Gastroesophageal sphincter (tissue), 4 donors: ENCODE measurements at regions not wholly inside any gene's neighbourhood (a gene's known extent, or its start where the extent isn't known, plus 50 kb on each side); places are given as distances from the start of the nearest gene placed in this dataset.

ENCODE experiments used
- ATAC-seq: fragments of 150-250 bp; one replicate; pipeline ENCODE4 v1.9.1; 2016; ENCODE audit warnings: mild to moderate bottlenecking, moderate library complexity
- H3K27ac ChIP-seq, 4 donors: fragments of 200-600 bp; sonication (generic) in 3 of 4; 1 replicate in 3 of 4; 2 replicates in 1 of 4; pipeline ENCODE4 v1.5.1; 2016 to 2019
- H3K27me3 ChIP-seq: fragments of 200-600 bp; sonication (generic); one replicate; pipeline ENCODE4 v1.5.1; 2019
- H3K36me3 ChIP-seq, 2 donors: fragments of 200-600 bp; sonication (generic); one replicate each; pipeline ENCODE4 v1.5.1; 2019; ENCODE audit warnings: control low read depth in 1 of 2
- H3K4me1 ChIP-seq, 3 donors: fragments of 200-600 bp; sonication (generic); 1 replicate in 2 of 3; 2 replicates in 1 of 3; pipeline ENCODE4 v1.5.1; 2016 to 2019; ENCODE audit warnings: control low read depth in 2 of 3
- H3K4me3 ChIP-seq, 2 donors: fragments of 200-600 bp; sonication (generic); one replicate each; pipeline ENCODE4 v1.5.1; 2019; ENCODE audit warnings: mild to moderate bottlenecking in 1 of 2, moderate library complexity in 1 of 2
- H3K9me3 ChIP-seq, 3 donors: fragments of 200-600 bp; sonication (generic); one replicate each; pipeline ENCODE4 v1.5.1; 2017 to 2019; ENCODE audit warnings: control low read depth in 2 of 3
- EP300 ChIP-seq: sonication (generic); formaldehyde crosslinking; IDR thresholded peaks from one replicate; pipeline ENCODE4 v1.6.1; 2017; ENCODE audit warnings: antibody characterized with exemption, mild to moderate bottlenecking
- POLR2A ChIP-seq, 2 donors: fragments of 450-650 bp; IDR thresholded peaks; one replicate each; pipeline ENCODE4 v1.6.1; 2017; ENCODE audit warnings: antibody characterized with exemption in 2 of 2, mild to moderate bottlenecking in 2 of 2, moderate library complexity in 1 of 2
- POLR2AphosphoS5 ChIP-seq: sonication (generic); formaldehyde crosslinking; IDR thresholded peaks from one replicate; pipeline ENCODE4 v1.6.1; 2017; ENCODE audit warnings: antibody characterized with exemption
- WGBS, 2 donors: methylation state at CpG; one replicate each; pipeline ENCODE4 v1.1.5; 2018; ENCODE audit warnings: low coverage in 1 of 2; 5-methylcytosine and 5-hydroxymethylcytosine counted together
- TF ChIP-seq, protein P1 (sequence below), 4 experiments: fragments of 200-600 bp in 2 of 4; fragments of 450-650 bp in 2 of 4; sonication (generic) in 1 of 4; IDR thresholded peaks; one replicate each; pipeline ENCODE4 v1.5.1; 2017 to 2019; ENCODE audit warnings: antibody characterized with exemption in 4 of 4, mild to moderate bottlenecking in 2 of 4, moderate library complexity in 2 of 4

DNA sequence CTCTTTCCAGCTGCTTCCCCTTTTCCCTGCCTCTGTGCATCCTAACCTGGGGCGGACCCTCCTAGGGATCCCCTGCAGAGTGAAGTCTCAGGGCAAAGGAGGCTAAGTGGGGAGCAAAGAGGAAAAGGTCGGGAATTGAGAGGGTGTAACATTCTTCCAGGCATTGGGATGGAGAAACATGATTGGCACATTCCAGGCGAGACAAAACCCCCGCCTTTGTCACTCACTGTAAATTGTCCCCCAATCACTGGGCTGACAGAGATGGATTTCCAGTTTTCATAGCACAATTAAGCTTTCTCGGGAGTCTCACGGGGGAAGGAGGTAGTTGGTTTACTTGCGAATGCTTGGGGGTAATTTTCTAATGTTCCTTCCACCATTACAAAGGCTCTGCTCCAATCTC is 74.9 kb downstream of the MIAT start:
- H3K4me1 ChIP-seq = no peaks in the 10 kb centered on the region
- no peaks in the 10 kb centered on the region for H3K27me3 ChIP-seq
- 80 to 87% methylated on average over 5 to 7 of the region's 7 CpGs for WGBS, 2 donors
- ATAC-seq = no peak
- no peak overlapping the region for H3K4me3 ChIP-seq
- no peak overlapping the region for H3K27ac ChIP-seq
- peaks cover 0 to 32% of the 10 kb centered on the region in 2 donors for H3K36me3 ChIP-seq
- H3K9me3 ChIP-seq = no peaks in the 10 kb centered on the region
- TF ChIP-seq, protein P1, sequence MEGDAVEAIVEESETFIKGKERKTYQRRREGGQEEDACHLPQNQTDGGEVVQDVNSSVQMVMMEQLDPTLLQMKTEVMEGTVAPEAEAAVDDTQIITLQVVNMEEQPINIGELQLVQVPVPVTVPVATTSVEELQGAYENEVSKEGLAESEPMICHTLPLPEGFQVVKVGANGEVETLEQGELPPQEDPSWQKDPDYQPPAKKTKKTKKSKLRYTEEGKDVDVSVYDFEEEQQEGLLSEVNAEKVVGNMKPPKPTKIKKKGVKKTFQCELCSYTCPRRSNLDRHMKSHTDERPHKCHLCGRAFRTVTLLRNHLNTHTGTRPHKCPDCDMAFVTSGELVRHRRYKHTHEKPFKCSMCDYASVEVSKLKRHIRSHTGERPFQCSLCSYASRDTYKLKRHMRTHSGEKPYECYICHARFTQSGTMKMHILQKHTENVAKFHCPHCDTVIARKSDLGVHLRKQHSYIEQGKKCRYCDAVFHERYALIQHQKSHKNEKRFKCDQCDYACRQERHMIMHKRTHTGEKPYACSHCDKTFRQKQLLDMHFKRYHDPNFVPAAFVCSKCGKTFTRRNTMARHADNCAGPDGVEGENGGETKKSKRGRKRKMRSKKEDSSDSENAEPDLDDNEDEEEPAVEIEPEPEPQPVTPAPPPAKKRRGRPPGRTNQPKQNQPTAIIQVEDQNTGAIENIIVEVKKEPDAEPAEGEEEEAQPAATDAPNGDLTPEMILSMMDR (IDR thresholded peaks at IDR 0.05) = no peak
- TF ChIP-seq POLR2AphosphoS5 (no peak), POLR2A (IDR thresholded peaks at IDR 0.05) (no peak), EP300 (no peak)

DNA sequence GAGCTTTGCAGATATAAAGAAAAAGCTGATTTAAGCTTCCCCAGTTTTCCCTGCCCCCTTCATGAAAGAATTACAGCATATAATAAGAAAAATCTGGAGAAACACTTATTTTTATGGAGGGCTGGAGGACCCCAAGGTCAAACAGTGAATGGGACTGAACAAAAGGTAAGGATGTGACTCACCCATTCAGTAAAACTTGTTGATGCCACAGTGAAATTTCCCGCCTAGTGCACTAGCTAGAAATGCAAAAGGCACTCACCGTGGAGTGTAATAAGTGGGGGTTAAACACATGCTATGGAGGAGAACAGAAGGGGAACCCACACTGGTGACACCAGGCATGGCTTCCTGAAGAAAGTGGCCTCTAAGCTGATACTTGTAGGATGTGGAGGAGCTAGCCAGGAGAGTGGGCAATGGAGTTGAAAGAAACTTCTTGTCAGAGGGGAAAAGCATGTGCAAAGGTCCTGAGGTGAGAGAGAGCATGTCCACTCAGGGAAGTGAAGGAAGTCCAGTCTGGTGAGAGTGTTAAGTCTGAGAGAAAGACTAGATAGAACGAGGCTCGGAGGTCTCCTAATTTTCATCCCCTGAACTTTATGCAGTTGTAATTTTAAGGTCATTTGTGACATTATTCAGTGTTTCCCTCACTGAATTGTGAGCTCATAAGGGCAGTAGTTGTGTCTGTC is 77.1 kb downstream of the MIAT start:
- Histone ChIP-seq H3K4me3 (no peak overlapping the region), H3K27me3 (no peaks in the 10 kb centered on the region), H3K4me1 (no peaks in the 10 kb centered on the region), H3K27ac (no peak overlapping the region), H3K36me3 (peaks cover 0 to 30% of the 10 kb centered on the region in 2 donors), H3K9me3 (no peaks in the 10 kb centered on the region)
- ATAC-seq = no peak
- TF ChIP-seq POLR2AphosphoS5 (no peak), POLR2A (IDR thresholded peaks at IDR 0.05) (no peak), EP300 (no peak)
- TF ChIP-seq, protein P1 (IDR thresholded peaks at IDR 0.05) = no peak
- WGBS, 2 donors = 92% methylated on average over 4 of the region's 4 CpGs

DNA sequence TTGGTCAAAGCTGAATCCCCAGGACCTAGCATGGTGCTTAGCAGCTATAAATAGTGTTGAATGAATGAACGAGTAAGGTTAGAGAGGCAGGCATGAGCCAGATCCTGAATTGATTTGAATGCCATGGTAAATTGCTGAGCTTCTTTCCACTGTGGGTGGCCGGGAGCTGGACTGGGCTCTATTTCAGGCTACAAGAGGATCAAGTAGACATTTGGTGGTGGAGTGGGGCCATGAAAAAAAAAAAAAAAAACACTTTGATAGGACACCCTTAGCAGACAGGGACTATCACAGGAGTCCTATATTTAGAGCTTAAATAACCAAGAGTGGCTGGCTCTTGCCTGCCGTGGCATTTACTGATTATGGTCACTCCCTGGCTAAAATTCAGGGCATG is 77.6 kb downstream of the MIAT start:
- 60 to 71% methylated on average over 3 of the region's 3 CpGs for WGBS, 2 donors
- Histone ChIP-seq H3K27ac (no peak overlapping the region), H3K36me3 (peaks cover 0 to 29% of the 10 kb centered on the region in 2 donors), H3K4me3 (no peak overlapping the region), H3K27me3 (no peaks in the 10 kb centered on the region), H3K4me1 (no peaks in the 10 kb centered on the region), H3K9me3 (no peaks in the 10 kb centered on the region)
- TF ChIP-seq EP300 = no peak
- TF ChIP-seq, protein P1 (IDR thresholded peaks at IDR 0.05) = no peak
- no peak for TF ChIP-seq POLR2AphosphoS5
- no peak for TF ChIP-seq POLR2A (IDR thresholded peaks at IDR 0.05)
- ATAC-seq = no peak

DNA sequence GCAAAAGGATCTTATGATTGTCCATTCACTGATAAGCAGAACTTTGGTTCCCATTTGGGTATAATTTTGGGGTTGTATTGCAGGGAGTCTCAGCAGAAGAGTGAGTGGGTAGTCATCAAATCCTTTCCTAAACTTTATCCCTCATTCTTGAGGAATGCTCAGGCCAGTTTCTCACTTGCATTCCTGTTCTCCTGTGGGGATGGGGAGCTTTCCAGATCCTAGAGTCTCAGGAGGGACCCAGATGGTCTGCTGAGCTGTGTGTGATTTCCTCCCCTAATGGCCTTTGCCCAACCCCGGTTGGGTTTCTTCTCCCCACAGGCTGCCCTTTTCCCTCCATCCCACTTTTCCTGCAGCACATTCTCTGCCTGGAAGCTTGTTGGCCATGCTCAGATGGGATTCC is 79.9 kb downstream of the MIAT start:
- no peak for ATAC-seq
- peaks cover 0 to 28% of the 10 kb centered on the region in 2 donors for H3K36me3 ChIP-seq
- H3K4me3 ChIP-seq = no peak overlapping the region
- H3K27ac ChIP-seq = no peak overlapping the region
- H3K9me3 ChIP-seq = no peaks in the 10 kb centered on the region
- 100% methylated on average over 1 of the region's 1 CpG; no CpG with 5 or more reads in 1 of the 2 donors for WGBS, 2 donors
- no peaks in the 10 kb centered on the region for H3K4me1 ChIP-seq
- no peaks in the 10 kb centered on the region for H3K27me3 ChIP-seq
- TF ChIP-seq EP300 (no peak), POLR2A (IDR thresholded peaks at IDR 0.05) (no peak), POLR2AphosphoS5 (no peak)
- TF ChIP-seq, protein P1 (IDR thresholded peaks at IDR 0.05) = no peak

DNA sequence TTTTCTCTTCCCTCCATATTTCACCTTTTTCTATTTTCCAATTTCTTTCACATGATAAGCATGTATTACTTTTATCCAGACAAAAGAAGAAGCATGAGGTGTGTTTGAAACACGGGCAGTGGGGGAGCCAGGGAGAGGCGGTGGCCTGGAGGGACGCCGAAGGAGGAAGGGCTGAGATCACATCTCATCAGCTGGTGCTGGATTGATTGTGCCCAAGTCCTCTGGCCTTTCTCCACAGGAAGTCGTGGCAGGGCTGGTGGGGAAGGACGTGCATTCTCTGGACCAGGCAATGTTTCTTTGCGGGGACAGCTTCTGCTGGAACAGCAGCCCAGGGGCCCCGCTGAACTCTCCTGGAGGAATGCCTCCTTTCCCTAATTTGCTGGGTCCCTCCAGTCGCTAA is 82.9 kb downstream of the MIAT start:
- no peak overlapping the region for H3K27ac ChIP-seq
- H3K27me3 ChIP-seq = no peaks in the 10 kb centered on the region
- 58 to 60% methylated on average over 1 to 6 of the region's 9 CpGs for WGBS, 2 donors
- peaks cover 0 to 16% of the 10 kb centered on the region in 2 donors for H3K36me3 ChIP-seq
- no peaks in the 10 kb centered on the region for H3K4me1 ChIP-seq
- ATAC-seq = no peak
- H3K4me3 ChIP-seq = no peak overlapping the region
- TF ChIP-seq, protein P1 (IDR thresholded peaks at IDR 0.05) = no peak
- no peaks in the 10 kb centered on the region for H3K9me3 ChIP-seq
